ENCODE measurements at regions not wholly inside any gene's neighbourhood (a gene's known extent, or its start where the extent isn't known, plus 50 kb on each side); places are given as distances from the start of the nearest gene placed in this dataset.

GRCh38 chr18:56165601-56166355 lies 472.6 kb downstream of the TXNL1 start:
- DNase-seq = no peak

- no peak for DNase-seq
Observed at GRCh38 chr18:56162311-56163265, 475.8 kb downstream of the TXNL1 start.

- no peak for DNase-seq
Observed at GRCh38 chr18:56161566-56162260, 476.7 kb downstream of the TXNL1 start.

GRCh38 chr18:56158676-56159075 lies 479.7 kb downstream of the TXNL1 start:
- DNase-seq = no peak

GRCh38 chr18:56157541-56157940 lies 480.9 kb downstream of the TXNL1 start:
- no peak for DNase-seq

- DNase-seq = no peak
Observed at GRCh38 chr18:56152551-56153310, 485.7 kb downstream of the TXNL1 start.

- DNase-seq = no peak
Observed at GRCh38 chr18:56148373-56148772, 490.0 kb downstream of the TXNL1 start.

- DNase-seq = no peak
Observed at GRCh38 chr18:56146565-56146964, 491.8 kb downstream of the TXNL1 start.

- DNase-seq = no peak
Observed at GRCh38 chr18:56142001-56142400, 496.4 kb downstream of the TXNL1 start.

- DNase-seq = no peak
Observed at GRCh38 chr18:56139792-56140254, 498.6 kb downstream of the TXNL1 start.

- DNase-seq = no peak
Observed at GRCh38 chr18:56139372-56139771, 499.0 kb downstream of the TXNL1 start.

GRCh38 chr18:56136105-56136504 lies 502.3 kb downstream of the TXNL1 start:
- no peak for DNase-seq

GRCh38 chr18:56130481-56130880 lies 507.9 kb downstream of the TXNL1 start:
- DNase-seq = no peak

- no peak for DNase-seq
Observed at GRCh38 chr18:56128153-56128791, 510.1 kb downstream of the TXNL1 start.

GRCh38 chr18:56127322-56128099 lies 510.9 kb downstream of the TXNL1 start:
- DNase-seq = no peak

GRCh38 chr18:56124186-56124585 lies 514.2 kb downstream of the TXNL1 start:
- DNase-seq = no peak

- no peak for DNase-seq
Observed at GRCh38 chr18:56121669-56122068, 516.7 kb downstream of the TXNL1 start.

- no peak for DNase-seq
Observed at GRCh38 chr18:56120782-56121181, 517.6 kb downstream of the TXNL1 start.

- no peak for DNase-seq
Observed at GRCh38 chr18:56119681-56120080, 518.7 kb downstream of the TXNL1 start.

GRCh38 chr18:56118422-56118821 lies 520.0 kb downstream of the TXNL1 start:
- no peak for DNase-seq
